Tongue (tissue), 1 donor: ENCODE measurements at regions not wholly inside any gene's neighbourhood (a gene's known extent, or its start where the extent isn't known, plus 50 kb on each side); places are given as distances from the start of the nearest gene placed in this dataset.
"Not testable (repeated sequence)": the region's sequence is repeated elsewhere in the genome, so short reads cannot be mapped to it uniquely, and the experiment has no call there.

Experiments
- DNase-seq: peaks from one replicate; pipeline ENCODE4 v3.0.0-alpha.2; 2015

- no peak for DNase-seq
Measured at GRCh38 chr2:146777181-146777580, 1067.6 kb upstream of the ACVR2A start.

- DNase-seq: no peak
Measured at GRCh38 chr2:146776596-146776995, 1068.2 kb upstream of the ACVR2A start.

- no peak for DNase-seq
Measured at GRCh38 chr2:146771531-146771930, 1073.3 kb upstream of the ACVR2A start.

GRCh38 chr2:146764301-146764700 is 1080.5 kb upstream of the ACVR2A start:
- DNase-seq: no peak

- DNase-seq: peak; percentile 17
Measured at GRCh38 chr2:146762786-146763185, 1082.0 kb upstream of the ACVR2A start.

- DNase-seq: no peak
Measured at GRCh38 chr2:146754606-146755005, 1090.2 kb upstream of the ACVR2A start.

- no peak for DNase-seq
Measured at GRCh38 chr2:146748046-146748445, 1096.8 kb upstream of the ACVR2A start.

GRCh38 chr2:146741260-146741659 is 1103.6 kb upstream of the ACVR2A start:
- no peak for DNase-seq

GRCh38 chr2:146734821-146735190 is 1110.0 kb upstream of the ACVR2A start:
- no peak for DNase-seq

GRCh38 chr2:146734042-146734820 is 1110.6 kb upstream of the ACVR2A start:
- peak; percentile 88 for DNase-seq

- no peak for DNase-seq
Measured at GRCh38 chr2:146730882-146731281, 1113.9 kb upstream of the ACVR2A start.

- peak; percentile 69 for DNase-seq
Measured at GRCh38 chr2:146721486-146721885, 1123.3 kb upstream of the ACVR2A start.

GRCh38 chr2:146720170-146720569 is 1124.7 kb upstream of the ACVR2A start:
- no peak for DNase-seq

- no peak for DNase-seq
Measured at GRCh38 chr2:146716591-146716990, 1128.2 kb upstream of the ACVR2A start.

- DNase-seq: no peak
Measured at GRCh38 chr2:146709004-146709403, 1135.8 kb upstream of the ACVR2A start.

- DNase-seq: no peak
Measured at GRCh38 chr2:146701183-146701582, 1143.6 kb upstream of the ACVR2A start.

- no peak for DNase-seq
Measured at GRCh38 chr2:146697307-146697706, 1147.5 kb upstream of the ACVR2A start.

GRCh38 chr2:146696787-146697186 is 1148.0 kb upstream of the ACVR2A start:
- DNase-seq: not testable (repeated sequence)

GRCh38 chr2:146681991-146682390 is 1162.8 kb upstream of the ACVR2A start:
- no peak for DNase-seq

GRCh38 chr2:146678516-146678915 is 1166.3 kb upstream of the ACVR2A start:
- DNase-seq: no peak

GRCh38 chr2:146677280-146677679 is 1167.5 kb upstream of the ACVR2A start:
- DNase-seq: no peak

GRCh38 chr2:146669735-146670134 is 1175.1 kb upstream of the ACVR2A start:
- no peak for DNase-seq

- DNase-seq: no peak
Measured at GRCh38 chr2:146666340-146666739, 1178.5 kb upstream of the ACVR2A start.

- no peak for DNase-seq
Measured at GRCh38 chr2:146665800-146666199, 1179.0 kb upstream of the ACVR2A start.
